HG03439 (cell line): ENCODE measurements at regions not wholly inside any gene's neighbourhood (a gene's known extent, or its start where the extent isn't known, plus 50 kb on each side); places are given as distances from the start of the nearest gene placed in this dataset.
"Not testable (repeated sequence)": the region's sequence is repeated elsewhere in the genome, so short reads cannot be mapped to it uniquely, and the experiment has no call there.

Experiments used
- ATAC-seq: cut with Tn5 transposase; IDR thresholded peaks from one replicate; pipeline ENCODE4 v1.9.1; 2021; ENCODE audit warnings: mild to moderate bottlenecking, moderate library complexity; ENCODE audit not compliant: unreplicated experiment

DNA sequence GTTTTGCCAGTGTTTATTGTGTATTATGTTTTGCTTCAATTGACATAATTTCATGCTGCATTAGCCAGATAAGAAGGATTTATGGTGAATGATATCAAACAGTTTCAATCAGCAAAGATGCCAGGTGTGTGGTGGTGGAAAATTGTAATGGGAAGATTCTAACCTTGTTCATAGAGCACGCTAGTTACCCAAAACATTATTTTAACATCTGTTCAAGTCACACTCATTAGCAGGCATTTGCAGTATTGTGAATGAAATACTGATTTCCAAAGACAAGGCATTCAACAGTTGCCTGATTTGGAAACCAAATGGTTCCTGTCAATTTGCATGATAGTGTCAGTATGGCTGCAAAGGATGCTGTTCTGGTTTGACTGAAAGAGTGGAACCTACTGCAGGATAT, 129.7 kb downstream of the EPC1 start:
- no peak for ATAC-seq

DNA sequence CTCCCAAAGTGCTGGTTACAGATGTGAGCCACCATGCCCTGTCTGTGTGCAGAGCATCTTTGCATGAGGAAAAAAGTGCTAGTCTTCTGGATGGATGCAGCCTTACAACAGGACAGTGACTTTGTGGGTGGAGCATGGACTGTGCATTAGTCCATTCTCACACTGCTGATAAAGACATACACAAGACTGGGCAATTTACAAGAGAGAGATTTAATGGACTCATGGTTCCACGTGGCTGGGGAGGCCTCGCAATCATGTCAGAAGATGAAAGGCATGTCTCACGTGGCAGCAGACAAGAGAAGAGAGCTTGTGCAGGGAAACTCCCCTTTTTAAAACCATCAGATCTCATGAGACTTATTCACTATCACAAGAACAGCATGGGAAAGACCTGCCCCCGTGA, 133.1 kb downstream of the EPC1 start:
- not testable (repeated sequence) for ATAC-seq

DNA sequence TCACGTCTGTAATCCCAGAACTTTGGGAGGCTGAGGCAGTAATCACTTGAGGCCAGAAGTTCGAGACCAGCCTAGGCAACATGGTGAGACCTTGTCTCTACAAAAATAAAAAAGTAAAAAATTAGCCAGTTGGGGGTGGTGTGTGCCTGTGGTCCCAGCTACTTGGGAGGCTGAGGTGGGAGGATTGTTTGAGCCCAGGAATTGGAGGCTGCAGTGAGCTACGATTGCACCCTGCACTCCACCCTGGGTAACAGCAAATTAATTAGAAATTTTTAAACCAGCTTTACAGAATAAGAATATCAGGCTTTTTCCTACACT, 136.0 kb downstream of the EPC1 start:
- ATAC-seq = no peak

DNA sequence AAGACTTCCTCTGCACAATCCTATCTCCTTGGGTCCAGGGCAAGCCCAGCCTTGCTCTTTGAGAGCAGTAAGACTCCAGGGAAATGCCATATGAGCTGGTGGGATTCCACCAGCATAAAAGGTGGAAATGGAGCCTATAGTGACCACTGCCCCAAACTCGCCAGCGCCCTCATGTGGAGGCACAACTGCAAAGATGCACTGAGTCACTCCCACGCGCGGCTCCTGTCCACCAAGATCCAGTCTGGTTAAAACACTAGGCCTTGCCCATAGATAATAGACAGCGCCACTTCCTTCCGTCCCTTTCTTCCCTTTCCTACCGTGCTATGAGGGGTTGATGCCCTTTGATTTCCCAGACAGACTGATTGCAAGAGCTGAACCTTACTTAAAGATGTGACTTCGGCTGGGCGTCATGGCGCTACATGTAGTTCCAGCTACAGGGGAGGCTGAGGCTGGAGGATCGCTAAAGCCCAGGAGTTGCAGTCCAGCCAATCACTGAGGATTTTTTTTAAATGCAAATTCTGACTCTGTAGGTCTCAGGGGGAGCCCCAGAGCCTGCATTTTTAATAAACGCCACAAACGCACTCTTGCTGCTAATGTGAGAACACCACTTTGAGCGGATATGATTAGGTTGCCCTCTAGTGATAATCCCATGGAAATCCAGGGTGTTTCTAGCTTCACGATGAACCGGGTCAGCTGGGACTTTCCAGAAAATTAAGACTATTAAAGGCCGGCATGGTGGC, 136.5 kb downstream of the EPC1 start:
- ATAC-seq = no peak

DNA sequence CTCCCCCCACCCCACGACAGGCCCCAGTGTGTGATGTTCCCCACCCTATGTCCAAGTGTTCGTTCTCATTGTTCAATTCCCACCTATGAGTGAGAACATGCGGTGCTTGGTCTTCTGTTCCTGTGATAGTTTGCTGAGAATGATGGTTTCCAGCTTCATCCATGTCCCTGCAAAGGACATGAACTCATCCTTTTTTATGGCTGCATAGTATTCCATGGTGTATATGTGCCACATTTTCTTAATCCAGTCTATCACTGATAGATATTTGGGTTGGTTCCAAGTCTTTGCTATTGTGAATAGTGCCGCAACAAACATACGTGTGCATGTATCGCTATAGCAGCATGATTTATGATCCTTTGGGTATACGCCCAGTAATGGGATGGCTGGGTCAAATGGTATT, 139.0 kb downstream of the EPC1 start:
- not testable (repeated sequence) for ATAC-seq

DNA sequence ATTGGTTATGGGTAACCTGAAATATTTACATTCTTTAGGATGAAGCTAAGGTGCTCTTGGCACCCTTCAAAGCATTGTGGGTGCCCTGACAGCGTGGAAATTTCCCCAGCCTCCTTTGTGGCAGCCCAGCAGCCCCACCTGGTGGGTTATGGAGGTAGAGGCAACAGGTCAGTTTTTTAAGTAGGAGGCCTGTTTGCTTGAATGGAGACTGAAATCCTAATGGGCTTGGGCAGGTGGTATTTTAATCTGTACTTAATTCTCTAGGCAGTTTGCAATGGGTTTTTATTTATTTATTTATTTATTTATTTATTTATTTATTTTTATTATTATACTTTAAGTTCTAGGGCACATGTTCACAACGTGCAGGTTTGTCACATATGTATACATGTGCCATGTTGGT, 139.4 kb downstream of the EPC1 start:
- no peak for ATAC-seq

DNA sequence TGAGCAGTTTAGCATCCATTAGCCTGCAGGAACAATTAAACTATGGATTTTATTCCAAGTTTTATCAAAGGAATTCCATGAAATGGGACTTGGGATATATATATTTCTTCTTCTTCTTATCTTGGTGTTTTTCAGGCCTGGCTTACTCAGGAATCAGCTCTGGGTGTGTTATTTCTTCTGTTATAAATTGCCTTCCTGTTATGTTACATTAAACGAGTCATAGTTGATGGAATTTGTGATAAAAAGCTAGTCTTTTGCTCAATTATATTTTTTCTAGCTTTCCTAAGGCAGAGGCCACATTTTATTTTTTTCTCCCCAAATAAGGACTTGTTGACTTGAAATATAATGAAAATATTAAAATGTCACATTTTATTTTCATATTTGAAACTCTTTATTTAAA, 141.3 kb downstream of the EPC1 start:
- ATAC-seq = no peak

DNA sequence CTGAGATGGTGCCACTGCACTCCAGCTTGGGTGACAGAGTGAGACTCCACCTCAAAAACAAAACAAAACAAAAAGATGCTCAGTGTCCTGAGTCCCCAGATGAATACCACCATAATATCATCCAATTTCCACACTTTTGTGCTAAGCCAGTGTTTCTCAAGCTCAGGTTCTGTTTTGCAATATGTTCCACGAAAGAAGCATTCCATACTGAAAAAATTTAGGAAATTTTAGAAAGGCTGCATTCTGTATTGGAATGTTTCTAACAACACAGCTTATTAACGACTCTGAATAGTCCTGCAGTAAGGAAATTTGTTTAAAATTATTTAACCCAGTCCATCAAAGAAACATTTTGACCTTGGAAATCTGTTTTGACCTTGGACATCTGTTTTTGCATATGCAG, 142.4 kb downstream of the EPC1 start:
- no peak for ATAC-seq

DNA sequence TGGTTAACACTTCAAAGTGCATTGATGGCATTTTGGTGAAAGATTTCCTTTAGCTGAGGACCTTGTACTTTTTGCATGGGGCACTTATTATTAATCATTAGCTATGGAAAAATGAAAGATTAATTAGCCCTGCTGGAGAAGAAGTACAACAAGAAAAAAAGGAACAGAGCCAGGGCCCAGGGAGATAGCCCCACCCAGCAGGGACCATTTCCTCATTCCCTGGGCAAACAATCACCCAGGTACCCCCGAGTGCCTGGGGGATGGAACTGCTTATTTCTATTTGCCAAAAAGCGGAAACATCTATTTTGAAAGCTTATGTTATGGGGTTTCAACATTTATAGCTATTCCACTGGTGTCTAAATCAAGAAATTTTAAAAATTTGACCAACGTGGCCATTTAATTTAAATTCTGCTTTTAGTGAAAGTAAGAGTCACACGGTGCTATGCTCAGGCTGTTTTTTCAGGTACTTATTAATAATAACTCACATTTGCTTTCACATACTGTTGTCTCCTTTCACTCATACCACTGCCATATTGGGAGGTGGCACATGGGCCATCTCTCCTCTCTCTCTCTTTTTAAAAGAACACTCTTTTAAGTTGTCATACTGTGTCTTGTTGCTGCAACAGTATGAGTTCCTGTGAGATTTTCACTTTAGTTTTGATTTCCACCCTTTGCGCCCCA, 143.6 kb upstream of the KIF5B start:
- no peak for ATAC-seq

DNA sequence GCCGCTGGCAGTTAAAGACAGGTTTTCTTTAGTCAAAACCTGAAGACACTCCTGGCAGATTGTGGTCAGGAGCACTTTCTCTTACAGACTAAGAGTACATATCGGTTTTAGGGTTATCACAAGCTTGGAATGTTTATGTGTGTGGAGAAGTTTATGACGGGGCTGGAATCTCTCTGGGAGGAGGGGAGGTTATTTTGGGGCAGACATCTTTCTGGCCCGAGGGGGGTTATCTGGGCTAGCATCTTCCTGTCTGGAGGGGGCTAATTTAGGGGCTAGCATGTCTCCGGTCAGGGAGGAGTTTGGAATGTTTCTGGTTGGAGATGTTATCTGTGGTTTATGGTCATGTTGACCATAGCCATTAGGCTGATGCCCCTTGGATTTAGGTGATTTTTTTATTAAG, 141.2 kb upstream of the KIF5B start:
- no peak for ATAC-seq

DNA sequence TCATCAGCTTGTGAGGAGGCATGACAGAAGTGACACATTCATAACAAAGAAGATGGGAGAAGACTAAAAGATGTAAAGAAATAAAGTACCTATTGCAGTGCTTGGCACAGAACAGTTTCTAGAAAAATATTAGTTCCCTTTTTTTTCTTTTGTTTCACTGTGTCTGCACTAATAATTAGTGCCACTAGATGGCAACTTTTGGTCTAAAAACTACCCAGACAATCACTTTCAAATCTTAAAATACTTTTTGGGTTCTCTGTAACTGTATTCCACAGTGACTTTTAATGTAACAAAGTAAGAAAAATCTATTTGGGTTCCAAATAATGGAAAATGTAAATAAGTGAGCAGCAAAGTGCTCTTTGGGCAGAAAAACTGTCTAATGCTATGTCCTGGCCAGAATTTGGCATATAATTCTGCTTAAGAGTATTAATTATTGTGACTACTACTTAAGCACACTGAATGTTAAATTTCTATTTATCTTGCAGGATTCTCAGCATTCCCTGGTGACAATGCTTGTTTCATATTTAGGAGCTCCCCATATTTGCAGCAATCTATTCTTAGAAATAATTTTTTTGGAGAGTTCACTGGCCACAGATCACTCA, 134.8 kb upstream of the KIF5B start:
- peak; percentile 53 for ATAC-seq

DNA sequence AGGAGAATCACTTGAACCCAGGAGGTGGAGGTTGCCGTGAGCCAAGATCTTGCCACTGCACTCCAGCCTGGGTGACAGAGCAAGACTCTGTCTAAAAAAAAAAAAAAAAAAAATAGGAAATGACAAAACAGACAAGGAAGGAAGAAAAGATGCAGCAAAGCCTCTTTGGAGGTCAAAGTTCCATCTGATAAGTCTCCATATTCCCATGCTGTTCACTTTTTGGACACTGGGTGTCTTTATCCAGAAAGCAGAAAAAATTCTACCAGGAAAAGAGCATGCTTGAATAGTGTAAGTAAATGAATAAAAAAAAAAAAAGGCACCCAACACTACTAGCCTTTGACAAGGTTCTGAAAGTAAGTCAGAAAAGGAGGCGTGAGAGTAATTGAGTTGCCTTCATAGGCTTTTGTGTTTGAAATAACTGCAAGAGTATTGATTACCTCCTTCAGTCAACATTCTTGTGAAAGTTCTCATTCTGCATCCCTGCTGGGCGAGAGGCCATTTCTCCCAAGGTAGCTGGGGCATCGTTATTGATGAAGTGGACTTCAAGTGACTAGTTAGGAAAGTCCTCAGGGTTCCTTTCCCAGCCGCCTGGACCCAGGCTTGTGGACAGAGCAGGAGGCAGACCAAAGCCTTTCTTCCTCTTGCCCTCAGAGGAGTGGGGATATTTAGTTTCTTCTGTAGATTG, 133.3 kb upstream of the KIF5B start:
- no peak for ATAC-seq

DNA sequence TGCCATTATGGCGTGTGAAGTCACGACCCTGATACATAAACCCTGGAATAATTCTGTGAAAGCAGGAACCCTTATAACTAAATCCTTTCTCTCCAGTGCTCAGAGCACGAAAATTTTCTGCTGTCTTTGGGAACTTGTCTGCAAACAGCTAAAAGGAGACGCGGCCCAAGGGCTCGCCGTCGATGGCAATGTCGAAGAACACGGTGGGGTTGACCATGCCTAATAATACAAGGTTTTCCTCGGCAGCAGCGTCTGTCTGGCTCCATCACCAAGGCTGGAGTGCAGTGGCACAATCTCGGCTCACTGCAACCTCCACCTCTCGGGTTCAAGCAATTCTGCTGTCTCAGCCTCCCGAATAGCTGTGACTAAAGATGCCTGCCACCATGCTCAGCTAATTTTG, 132.4 kb upstream of the KIF5B start:
- not testable (repeated sequence) for ATAC-seq

DNA sequence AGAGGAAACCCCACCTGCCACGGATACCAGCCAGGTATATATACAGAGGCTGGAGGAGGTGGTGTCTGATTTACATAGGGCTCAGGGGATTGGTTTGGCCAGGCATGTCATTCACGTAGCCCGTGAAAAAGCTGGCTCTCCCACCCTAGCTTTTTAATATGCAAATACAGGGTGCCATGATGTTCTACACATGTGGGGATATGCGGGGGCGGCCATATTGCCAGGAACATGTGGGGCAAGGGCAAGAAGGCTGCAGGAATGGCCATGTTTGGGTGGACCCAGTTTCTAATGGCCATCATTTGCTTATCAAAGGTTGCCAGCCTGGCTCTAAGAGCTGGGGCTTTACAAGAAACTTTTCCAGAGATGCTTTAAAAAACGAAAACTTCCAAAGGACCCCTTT, 131.5 kb upstream of the KIF5B start:
- no peak for ATAC-seq

DNA sequence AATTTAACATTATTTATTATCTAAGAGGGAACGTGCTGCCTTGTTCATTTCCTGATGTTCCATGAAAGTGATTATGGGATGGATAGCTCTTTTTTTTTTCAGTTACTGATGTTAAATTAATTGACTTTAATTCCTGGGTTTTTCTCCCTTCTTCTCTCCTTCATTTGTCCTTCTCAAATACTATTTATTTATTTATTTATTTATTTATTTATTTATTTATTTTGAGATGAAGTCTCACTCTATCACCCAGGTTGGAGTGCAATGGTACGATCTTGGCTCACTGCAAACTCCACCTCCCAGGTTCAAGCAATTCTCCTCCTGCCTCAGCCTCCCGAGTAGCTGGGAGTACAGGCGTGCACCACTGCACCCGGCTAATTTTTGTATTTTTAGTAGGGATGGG, 127.4 kb upstream of the KIF5B start:
- ATAC-seq = not testable (repeated sequence)

DNA sequence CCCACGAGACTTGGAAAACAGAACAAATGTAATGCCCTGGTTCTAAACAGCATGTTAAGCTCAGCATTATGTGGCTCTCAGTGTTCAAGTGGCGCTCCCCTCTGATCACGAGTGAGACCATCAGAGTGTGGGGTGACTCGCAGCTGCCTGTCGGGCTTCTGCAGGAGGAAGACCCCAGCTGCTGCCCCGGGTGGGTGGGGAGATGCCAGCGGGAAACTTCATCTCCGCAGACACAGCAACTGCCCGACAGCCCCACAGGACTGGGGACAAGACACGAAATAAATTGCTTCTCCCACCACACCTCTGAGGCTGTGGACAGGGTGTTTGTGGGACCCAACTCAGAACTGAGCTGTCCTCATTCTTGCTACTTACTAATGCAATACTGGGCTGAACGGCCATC, 126.3 kb upstream of the KIF5B start:
- ATAC-seq = no peak

DNA sequence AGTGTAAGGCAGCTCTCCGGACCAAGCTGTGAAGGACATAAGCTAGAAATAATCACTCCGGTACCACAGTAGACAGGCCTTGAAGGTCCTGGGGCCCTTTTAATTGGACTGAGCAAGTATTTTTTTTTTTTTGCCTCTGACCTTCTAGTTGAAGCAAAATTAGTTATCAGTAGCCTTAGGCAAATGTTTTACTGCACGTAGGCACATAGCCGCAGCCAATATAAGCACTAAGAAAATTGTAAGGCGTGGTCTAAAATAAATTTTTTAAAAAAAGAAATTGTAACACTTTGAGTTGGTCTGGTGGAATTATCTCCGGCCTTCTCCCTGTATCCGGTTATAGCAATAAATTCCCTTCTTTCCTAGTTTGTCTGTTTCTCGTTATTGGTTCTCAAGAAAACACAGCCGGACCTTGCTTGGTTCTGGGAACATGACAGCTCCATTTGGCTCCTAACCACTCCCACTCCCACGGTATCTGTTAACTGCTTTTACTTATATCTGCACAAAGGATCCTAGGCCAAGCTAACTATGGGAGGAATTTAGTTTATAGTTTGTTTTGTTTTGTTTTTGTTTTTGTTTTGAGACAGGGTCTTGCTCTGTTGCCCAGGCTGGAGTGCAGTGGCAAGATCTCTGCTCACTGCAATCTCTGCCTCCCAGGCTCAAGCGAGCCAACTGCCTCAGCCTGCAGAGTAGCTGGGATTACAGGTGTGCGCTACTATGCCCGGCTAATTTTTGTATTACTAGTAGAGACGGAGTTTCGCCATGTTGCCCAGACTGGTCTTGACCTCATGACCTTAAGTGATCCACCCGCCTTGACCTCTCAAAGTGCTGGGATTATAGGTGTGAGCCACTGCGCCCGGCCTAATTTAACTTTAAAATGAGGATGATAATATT, 124.4 kb upstream of the KIF5B start:
- ATAC-seq = no peak

DNA sequence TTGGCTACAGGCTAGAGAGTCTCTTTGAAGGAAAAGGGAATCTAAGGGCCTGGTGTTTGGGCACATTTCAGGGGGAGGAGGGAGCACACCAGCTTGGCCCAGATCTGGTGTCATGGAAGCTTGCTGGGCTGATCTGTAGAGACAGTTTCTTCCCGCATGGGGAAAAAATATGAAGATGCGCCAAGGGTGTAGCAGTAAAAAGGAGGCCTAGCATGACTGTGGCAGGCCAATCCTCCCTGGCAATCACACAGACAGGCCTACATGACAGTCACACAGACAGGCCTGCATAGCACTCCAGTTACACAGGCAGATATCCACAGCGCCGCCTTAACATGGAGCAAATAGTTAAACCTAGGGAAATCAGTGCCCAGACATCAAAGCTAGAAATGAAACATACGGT, 123.6 kb upstream of the KIF5B start:
- ATAC-seq = no peak

DNA sequence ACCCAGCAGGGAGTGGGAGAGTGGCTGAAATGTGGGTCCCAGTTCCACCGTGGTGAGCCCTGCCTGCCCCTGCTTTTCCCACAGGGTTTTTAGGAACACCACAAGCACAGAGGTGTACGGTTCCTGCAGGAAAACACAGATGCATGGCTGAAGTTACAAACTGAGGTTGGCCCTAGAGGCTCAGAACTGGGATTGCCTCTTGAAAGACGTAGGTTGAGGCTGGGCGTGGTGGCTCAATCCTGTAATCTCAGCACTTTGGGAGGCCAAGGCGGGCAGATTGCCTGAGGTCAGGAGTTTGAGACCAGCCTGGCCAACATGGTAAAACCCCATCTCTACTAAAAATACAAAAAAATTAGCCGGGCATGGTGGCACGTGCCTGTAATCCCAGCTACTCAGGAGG, 121.4 kb upstream of the KIF5B start:
- not testable (repeated sequence) for ATAC-seq

DNA sequence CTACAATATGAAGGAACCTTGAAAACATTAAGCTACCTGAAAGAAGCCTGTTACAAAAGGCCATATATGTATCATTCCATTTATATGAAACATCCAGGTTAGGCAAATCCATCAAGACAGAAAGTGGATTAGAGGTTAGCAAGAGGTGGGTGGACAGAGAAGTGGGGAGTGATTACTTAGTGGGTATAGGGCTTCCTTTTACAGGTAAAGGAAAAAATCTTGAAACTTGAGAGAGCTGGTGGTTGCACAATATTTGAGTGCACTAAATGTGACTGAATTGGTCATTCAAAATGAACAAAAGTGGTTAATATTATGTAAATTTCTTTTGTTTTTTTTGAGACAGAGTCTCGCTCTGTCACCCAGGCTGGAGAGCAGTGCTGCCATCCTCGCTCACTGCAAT, 119.4 kb upstream of the KIF5B start:
- ATAC-seq = no peak

DNA sequence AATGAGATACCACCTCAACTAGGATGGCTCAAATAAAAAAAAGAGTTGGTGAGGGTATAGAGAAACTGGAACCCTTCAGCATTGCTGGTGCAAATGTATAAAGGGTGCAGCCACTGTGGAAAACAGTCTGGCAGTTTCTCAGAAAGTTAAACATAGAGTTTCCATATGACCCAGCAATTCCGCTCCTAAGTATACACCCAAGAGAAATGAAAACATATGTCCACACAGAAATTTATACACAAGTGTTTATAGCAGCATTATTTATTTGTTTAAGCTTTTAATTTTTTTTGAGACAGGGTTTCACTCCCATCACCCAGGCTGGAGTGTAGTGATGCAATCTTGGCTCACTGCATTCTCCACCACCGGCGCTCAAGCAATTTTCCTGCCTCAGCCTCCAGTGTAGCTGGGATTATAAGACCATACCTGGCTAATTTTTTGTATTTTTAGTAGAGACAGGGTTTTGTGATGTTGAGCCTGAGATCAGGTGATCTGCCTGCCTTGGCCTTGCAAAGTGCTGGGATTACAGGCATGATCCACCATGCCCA, 118.2 kb upstream of the KIF5B start:
- no peak for ATAC-seq
